Stromal cell of bone marrow (primary cell): ENCODE measurements at regions not wholly inside any gene's neighbourhood (a gene's known extent, or its start where the extent isn't known, plus 50 kb on each side); places are given as distances from the start of the nearest gene placed in this dataset.
"Not testable (repeated sequence)": the region's sequence is repeated elsewhere in the genome, so short reads cannot be mapped to it uniquely, and the experiment has no call there.

Source experiments
- DNase-seq: peaks from one replicate; pipeline ENCODE4 v3.0.0-alpha.2; 2012; ENCODE audit warnings: low read depth

DNA sequence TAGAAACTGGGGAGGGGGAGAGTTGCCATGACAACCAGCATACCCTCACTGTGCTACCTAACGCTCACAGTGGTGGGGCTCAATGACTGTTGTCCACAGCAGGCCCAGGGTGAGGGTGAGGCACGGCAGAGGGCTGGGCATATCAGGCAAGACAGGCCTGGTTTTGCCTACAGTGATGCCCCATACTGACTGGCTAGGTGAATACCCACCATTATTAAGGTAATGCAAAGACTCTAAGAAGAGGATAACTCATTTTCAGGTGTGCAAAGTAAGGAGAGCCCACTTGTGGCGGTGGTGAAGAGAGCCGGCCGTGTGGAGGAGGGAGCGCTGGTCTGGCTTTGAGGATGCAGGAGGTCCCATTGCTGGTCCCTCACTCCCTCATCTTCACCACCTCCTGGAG lies 422.3 kb downstream of the FUT8 start:
- no peak for DNase-seq

DNA sequence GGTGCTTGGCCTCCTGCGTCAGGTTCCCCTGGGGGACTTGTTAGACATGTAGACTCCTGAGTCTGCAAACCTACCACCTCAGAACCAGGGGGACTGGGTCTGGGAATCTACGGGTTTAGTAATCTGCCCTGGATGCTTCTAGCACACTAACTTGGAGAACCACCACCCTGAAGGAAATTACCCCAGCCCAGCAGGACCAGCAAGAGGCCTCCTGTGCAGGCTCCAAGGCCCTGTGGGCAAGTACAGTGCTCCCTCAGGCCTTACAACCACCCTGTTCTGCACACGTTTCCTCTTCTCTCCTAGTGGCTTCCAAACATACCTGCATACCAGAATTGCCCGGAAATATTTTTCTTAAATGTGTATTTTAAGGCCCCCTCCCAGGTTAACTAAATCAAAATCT lies 423.0 kb downstream of the FUT8 start:
- no peak for DNase-seq

DNA sequence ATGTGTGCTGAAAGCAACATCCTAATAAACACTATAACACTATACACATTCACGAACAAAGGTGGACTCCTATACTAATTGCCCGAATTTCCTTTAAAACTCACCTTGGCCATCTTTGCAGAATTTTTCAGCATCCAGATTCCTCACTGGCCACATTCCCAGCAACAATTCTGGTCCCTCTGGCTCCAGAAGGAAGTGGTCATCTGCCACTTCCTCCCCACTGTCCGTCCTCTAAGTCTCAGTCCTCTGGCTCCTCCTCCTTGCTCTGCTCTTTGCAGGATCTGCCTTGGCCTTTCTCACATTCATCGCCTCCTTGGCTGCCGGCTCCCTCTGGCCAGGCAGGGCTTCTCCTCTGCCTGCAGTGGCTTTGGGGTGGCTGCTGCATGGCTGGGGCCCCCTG lies 426.0 kb downstream of the FUT8 start:
- no peak for DNase-seq

DNA sequence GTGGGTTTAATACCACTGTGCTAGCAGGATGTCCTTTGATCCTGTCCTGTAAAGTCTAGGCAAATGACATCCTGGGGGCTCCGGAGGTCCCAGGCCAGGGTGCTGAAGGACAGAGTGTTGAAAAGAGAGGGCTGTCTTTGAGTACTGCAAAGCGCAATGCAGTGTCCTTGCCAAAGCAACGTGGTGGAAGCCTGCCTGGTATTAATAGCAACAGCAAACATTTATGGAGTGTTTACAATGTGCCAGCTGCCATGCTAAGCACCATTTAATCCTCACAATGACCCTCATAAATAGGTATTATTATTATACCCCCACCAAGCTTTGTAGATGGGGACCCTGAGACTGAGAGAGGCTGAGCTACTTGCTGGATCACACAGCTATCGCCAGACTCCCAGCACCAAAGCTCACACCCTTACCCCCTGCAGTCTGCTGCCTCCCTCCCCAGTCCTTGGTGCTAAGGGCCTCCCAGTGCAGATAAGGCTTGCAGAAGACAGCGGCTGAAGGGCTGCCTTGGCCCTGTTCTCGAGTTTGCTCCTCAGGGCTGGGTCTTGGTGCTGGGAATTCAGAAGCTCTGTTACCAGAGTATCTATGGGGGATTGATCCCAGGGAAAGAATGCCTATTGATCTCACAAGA lies 427.7 kb downstream of the FUT8 start:
- DNase-seq = no peak

DNA sequence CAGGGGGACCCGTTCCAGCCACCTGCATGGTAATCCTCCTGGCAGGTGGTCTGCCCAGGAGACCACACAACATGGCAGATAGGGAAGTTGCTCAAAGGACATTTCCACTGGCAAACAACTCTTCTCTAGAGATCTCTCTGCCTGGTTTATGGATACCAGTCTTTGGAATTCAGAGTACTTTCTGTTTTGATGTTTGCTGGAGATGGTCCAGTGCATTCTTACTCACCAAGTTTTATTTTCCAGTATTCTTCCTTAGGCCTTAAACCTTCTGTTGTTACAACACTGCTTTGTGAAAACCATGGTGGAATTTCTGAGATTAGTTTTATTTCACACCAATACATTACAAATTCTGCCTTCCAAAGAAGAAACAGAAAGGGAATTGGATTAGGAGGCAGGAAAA lies 428.3 kb downstream of the FUT8 start:
- peak; percentile 32 for DNase-seq

DNA sequence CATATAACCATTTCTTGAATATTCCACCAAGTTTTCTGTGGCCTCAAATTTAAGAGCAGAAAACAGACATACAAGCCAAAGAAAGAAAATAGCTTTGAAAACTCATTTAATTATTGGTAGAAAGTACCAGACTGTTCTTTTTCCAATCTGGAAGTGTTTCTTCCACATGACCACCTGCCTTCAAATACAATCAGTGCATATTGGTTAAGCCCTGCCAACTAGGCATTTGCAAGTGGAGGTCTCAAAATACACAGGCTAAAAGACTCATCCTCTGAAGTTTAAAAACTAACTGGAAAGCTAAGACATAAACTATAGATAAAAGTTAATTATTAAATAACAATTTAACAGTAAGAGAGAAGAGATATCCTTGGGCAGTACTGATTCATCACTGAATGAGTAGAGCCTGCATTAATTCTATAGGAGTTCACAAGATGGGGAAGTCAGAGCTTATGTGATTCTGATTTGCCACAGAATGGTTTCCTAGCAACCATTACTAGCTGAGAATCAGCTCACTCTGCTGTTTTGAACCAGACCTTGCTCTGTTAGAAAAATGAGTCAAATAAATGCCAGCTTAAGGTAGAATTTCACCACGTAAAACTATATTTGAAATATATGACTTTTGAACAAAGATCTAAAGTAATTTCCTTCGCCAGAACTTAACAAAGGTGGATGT lies 433.8 kb downstream of the FUT8 start:
- no peak for DNase-seq

DNA sequence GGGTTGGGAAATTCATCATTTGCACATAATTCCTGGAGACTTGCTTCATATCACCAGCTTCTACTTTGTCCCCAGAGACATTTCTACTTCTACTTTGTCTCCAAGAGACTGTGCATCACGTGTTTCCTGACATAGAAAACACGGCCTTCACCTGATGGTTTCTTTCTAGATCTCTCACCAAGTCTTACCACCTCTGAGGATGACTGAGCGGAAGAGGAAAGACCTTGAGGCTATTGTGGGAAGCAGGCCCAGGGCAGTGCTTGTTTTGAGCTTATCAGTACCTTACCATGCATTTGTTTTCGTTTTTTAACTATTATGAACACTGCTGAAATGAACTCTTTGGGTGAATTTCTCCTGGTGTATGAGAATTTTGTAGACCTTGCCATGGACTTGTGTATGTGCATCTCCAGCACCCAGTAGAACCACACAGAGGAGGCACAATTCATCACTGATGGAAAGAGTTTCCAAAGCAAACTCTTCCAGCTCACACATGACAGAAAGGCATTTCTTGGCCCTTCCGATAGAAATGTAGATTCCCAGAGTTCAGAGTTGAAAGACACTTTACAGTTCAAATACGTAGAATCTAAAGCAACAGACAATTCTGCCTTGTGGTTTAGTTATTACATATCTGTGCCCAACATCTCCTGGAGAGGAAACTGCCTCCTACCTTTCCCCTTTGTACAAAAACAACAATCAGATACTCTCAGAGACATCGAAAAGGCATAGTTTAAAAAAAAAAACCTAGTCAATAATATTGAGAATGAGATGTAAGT lies 434.7 kb downstream of the FUT8 start:
- no peak for DNase-seq

DNA sequence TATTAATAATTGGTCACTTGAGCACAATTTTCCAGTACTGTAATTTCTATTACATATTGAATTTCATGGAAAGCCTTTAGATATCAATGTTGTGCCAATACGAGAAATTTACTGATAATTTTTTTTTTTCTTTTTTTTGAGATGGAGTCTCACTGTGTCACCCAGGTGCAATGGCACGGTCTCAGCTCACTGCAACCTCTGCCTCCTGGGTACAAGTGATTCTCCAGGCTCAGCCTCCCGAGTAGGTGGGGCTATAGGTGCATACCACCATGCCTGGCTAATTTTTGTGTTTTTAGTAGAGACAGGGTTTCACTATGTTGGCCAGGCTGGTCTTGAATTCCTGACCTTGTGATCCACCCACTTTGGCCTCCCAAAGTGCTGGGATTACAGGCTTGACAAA lies 435.4 kb downstream of the FUT8 start:
- not testable (repeated sequence) for DNase-seq

DNA sequence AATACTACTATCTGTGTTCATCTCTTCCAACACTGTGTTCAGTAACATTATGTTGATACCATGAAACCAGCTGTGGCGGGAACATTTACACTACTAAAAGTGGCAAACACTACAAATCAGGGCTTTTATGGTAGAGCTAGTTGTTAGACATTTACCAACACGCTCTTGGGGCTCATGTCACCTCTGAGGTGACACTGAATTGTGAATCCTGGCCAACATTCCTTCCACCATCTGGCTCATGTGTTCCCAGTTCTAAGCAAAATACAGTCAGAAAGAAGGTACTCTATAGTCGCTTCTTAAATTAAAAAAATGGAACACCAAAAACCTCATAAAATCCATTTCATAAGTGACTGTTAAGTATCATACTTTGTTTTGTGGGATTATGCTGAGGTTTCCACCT lies 436.6 kb downstream of the FUT8 start:
- DNase-seq = no peak

DNA sequence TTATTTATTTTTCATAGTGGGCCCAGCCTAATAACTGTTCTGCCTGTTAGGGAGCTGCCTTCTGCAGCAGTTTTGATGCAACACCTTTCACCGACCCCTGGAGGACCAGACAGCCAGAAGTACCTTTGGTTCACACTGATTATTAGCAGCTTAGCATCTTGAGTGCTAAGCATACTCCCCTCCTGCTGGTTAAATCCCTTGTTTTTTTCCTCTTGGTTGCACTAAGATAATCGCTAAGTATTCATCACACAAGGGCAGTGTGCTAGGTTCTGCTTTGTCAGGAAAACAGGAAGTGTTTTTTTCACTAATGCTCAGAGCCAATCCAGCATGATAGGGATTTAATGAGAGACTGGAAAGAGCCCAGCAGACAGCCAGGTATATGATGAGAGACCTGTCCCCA lies 437.0 kb downstream of the FUT8 start:
- no peak for DNase-seq

DNA sequence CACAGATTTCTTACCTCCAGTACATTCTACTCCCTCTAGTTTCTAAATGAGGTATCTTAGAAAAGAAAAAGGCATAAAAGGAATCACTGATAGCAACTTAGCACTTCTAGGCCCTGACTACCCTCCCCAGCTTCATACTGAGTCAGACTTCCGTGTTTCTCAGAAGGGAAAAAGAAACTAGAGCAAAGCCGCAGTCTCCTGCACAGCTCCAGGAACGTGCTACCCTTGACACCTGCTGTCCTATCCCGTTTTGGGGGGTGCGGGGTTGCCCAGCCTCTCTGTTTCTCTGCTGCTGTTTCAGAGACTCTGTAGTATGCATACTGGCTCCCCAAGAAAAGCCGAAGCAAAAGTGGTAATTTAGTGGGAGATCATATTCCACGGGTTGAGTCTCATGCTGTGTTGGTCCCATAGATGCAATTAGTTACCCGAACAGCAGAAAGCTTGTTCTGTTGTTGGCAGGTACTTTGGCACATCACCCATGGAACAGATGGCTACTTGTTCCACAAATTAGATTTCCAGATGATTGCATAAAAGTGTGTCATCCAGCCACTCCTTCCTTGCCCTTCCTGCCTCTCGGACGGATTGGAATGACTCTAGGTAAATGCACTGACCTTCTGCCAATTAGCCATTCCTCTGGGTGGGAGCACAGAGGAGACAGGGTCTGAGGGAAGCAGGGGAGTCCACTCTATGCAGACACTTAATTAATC lies 438.1 kb downstream of the FUT8 start:
- DNase-seq = no peak

DNA sequence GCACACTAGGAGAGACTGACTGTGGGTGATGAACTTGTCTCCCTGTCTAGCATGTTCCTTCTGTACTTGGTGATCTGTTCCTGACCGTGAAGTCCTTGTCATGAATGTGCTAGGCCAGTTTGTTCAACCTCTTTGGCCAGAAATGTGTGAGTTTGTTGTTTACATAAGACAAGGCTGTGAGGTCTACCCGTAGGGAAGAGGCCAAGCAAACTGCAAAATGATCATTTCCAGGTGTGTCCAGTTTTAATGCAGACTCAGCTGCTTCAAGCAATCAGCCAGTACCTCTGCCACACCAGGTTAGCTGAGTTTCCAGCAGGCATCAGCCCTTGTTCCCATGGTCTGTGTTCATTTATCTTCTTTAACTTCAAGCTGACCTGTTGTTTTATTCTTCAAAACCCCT lies 440.2 kb downstream of the FUT8 start:
- no peak for DNase-seq

DNA sequence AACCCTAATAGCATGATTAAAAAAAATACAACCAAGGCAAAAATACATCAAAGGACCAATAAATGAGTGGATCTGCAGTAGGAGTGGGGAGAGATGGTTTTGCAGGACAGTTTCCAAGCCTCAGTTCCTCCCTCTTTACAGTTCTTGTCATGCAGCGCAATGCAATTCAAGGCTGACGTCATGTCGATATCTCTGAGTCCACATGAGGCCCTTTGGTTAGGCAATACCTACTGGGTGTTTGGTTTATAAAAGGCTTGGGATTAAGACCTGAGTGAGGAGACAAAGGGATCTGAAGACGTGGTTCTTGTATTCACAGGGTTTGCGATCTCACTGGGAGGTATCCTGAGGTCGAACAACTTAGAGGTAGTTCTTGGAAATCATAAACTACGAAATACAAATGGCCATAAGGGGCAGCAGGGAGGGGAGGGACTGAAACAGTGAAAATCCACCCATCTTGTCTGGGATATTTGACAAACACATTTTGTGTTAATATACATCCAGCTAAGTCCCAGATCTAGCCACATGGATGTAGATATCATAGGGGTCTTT lies 441.0 kb downstream of the FUT8 start:
- DNase-seq = no peak

DNA sequence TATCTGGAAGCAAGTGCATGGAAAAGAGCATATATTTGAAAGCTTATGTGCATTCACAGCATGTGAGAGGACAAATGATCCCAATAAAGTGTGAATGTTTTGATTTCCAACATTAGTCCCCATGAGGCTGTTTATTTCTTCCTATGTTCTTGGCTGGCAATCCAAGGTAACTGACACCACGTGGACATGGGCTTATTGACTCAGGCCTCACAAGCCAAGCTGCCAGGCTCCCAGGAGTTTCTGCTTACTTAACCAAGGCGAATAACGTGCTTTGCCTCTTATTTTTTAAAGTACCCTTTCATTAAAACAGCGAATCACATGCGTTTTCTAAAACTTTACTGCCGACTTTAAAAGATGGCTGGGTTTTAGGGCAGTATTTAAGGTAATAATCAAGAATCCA lies 441.7 kb downstream of the FUT8 start:
- DNase-seq = no peak

DNA sequence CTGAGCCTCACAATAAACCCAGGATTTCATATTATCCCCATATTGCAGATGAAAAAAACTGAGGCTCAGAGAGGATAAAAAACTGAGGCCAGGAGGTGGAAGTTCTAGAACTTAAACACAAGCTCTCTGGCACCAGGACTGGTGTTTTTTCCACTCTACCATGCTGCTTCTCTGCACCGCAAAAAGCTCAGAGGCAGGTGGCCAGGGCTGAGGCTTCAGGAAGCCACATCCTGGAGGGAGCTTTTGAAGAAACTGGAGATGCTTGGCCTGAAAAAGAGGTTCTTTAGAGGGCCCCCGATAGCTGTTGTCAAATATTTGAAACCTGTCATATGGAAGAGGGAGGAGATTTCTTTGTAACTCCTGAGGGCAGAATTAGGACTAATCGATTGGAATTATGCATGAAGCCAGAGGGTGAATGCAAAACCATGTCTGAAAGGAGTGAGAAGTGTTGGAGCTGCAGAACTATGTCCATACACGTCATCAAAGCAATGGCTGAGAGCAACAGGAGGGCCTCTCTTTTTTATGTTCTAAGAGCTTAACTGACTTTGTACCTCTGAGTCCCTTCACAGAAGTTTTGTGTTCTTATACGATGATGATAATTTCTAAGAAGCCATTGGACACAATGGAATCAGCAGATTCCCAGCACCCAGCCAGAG lies 448.6 kb downstream of the FUT8 start:
- DNase-seq = no peak

DNA sequence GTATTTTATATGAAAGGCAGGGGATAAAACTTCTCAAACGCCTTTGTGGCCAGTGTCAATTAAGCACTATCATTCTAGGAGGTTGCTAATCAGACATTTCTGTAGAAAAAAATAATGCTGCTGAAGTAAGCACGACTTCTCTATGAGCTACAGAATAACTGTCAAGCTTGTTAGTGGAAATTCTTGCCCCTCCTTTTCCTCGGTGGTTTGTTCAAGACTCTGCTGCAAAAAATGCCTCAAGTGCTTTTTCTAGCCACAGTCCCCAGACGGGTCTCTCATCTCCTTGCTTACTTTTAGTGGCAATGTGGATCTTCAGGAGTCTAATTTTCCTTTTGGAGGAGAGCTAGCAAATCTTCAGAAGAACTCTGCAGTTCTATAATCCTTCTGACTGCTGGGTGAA lies 452.0 kb downstream of the FUT8 start:
- DNase-seq = no peak

DNA sequence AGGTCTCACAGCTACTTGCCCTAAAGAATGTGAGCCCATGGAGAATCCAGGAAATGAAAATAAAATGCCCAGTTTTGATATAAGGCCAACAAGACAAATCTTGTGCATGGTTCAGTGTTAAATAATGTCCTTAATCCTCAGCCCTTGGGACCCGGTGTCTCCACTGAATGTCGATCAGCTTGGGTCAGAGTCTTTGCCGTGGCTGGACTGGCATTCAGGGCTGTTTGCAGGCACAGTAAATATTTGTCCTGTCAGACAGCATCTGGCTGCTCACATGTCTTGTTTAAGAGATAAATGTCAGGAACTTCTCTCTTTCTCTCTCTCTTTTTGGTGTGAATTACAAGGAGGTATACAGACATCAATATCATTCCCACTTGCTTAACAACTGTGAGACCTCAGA lies 452.5 kb downstream of the FUT8 start:
- no peak for DNase-seq

DNA sequence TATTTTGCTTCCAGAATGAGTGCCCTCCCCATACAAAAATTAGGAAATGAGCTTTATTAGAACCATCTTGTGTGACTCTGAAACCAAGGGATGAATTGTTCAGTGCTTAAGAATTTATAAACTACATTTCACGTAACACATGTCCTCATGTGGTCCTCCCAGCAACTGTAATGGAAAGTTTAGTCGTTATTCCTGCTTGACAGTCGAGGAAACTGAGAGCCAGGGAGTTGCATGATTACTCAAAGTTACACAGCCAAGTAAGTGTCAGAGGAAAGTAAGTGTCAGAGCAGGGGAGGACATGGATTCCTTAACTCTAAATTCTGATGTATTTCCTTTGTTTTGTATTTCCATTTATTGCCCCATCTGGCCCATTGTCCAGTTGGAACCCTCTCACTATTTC lies 453.9 kb downstream of the FUT8 start:
- no peak for DNase-seq

DNA sequence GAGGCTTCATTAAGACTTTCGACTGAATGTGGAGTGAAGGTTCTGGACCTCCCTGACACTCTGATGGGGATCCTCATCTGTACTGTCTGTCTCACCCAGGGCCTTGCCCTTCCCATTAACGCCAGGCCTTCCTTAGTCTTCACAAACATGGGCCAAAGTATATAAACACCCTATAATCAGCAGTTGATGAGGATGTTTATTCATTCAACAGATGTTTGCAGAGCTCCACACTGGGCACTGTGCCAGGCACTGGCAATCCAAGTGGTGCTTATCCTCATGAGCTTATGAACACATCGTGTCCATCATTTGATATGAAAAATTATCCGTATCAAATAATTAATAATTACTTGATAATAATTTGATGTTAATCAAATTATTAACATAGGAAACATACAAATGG lies 454.4 kb downstream of the FUT8 start:
- no peak for DNase-seq

DNA sequence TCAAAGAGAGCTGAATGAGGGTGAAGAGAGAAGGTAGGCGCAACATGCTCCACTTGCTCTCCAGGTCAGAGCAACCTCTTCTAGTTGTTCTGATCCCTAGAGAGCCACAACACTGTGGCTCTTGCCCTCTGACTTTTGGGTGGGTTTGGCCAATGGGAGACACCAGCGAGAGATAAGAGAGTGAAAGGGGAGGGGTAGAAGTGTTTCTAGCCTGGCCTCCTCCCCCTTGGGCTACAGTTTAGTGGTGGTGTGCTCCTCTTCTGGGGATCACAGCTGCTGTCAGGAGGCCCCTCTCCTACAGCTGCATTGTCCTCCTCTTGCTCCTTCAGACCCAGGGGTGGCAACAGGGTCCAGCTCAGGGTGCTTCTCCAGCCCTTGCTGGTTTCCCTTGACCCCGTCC lies 454.8 kb downstream of the FUT8 start:
- DNase-seq = no peak

DNA sequence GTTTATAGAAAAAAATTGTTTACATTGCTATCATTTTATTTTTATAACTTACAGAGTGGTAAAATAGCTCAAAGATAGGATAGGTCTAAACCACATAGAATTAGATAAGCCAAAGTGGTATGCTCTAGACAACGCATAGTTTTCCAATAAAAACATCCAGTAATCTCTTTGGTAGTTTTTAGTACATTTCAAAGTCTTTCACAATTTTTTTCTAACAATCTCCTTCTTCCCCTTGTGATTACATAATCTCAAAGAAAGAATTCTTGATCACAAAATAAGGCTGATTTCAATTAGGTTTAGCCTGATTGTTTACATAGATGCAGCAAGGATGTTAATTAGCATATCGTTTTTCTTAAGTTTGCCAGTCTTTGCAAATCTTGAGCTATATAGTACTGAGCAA lies 460.0 kb downstream of the FUT8 start:
- DNase-seq = no peak

DNA sequence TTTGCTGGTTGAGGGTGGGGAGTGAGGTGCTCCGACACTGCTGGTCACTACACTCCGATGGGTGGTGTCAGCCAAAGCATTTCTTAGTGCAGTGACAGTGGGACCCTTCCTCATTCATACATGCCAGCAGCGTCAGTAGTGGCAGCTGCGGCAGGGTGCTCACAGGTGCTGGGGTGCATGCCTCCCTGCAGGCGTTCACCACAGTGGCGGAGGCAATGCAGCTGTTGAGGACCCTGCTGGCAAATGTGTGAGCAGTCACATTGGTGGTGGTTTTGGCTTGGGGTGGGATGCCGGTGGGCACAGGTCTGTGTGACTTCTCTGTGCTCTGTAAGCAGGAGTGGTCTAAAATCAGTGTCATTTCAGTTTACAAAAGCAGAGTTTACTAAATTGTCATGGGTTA lies 464.6 kb downstream of the FUT8 start:
- DNase-seq = no peak
